Frontal cortex (tissue), 3 donors: ENCODE measurements at regions not wholly inside any gene's neighbourhood (a gene's known extent, or its start where the extent isn't known, plus 50 kb on each side); places are given as distances from the start of the nearest gene placed in this dataset.
"Not testable (repeated sequence)": the region's sequence is repeated elsewhere in the genome, so short reads cannot be mapped to it uniquely, and the experiment has no call there.

ENCODE experiments used
- DNase-seq, 2 donors: peaks; one replicate each; pipeline ENCODE4 v3.0.0; 2012; ENCODE audit warnings: low spot score in 2 of 2
- FAIRE-seq: peaks from 2 replicates; lab custom pipeline; 2012; peaks lifted over from hg19 to GRCh38; lab: Jason Lieb, UNC
- donor health status: control.
- donor health status: control.
- donor health status: control.

DNA sequence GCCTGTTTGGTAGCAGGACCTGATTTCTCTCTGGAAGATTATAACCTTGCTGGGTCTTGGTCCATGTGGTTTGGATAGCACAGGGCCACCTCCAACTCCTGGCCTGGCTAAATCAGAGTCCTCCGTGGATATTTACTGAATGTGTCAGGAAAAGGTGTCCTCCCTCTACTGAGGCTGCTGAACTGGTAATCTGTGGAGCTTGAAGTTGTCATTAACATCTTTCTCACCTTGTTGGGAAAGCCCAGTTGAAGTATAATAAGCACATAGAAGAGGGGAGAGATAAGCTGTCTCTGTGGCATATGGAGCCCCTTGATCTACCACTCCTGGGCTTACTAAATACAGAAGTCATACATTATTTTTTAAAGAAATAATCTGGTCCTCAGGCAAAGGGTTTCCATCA, 294.3 kb upstream of the B3GALT2 start:
- DNase-seq, result no peak
- FAIRE-seq, result no peak

DNA sequence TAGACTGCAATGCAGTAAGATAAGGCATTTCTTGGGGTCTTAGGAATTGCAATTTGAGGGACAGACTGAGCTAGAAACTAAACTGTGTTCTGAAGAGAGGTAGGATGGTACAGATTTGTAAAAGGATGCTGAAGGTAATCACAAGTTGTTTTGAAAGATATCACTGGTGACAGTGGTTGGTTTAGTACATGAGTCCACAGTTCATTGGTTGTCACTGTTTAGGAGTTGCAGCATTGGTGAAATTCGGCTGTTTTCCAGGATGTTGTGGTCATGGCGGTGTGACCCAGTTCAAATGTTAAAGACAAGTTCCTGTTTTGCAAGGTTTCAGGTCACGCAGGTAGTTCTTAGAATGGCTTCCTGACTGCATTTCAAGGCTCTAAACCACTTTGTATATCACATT, 292.8 kb upstream of the B3GALT2 start:
- FAIRE-seq (no peak), DNase-seq (no peak)

DNA sequence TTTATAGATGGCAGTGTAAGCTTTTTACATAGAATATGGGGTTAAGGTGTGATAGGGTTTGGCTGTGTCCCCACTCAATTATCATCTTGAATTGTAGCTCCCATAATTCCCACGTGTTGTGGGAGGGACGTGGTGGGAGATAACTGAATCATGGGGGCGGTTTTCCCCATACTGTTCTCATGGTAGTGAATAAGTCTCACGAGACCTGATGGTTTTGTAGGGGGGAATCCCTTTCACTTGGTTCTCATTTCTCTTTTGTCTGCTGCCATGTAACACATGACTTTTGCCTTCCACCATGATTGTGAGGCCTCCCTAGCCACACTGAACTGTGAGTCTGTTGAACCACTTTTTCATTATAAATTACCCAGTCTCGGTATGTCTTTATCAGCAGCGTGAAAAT, 290.3 kb upstream of the B3GALT2 start:
- no peak for DNase-seq
- FAIRE-seq, result no peak

DNA sequence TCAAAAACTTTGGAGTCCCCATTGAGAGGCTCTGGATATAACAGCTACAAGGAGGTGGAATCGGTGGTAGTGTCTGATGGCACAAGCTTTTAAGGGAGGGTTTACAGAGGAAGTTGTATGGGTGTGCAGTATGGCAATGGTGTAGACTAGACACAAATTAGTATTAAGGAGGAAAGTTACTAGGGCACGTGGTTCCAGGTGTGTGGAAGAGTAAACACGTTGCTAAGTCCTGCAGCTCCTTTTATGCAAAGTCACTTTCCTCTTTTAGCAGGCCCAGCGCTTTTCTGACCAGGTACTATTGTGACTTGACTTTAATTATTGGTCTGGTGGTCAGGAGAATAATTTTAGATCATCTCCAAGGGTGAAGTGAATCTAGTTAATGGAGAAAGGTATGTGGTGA, 287.5 kb upstream of the B3GALT2 start:
- no peak for FAIRE-seq
- no peak for DNase-seq

DNA sequence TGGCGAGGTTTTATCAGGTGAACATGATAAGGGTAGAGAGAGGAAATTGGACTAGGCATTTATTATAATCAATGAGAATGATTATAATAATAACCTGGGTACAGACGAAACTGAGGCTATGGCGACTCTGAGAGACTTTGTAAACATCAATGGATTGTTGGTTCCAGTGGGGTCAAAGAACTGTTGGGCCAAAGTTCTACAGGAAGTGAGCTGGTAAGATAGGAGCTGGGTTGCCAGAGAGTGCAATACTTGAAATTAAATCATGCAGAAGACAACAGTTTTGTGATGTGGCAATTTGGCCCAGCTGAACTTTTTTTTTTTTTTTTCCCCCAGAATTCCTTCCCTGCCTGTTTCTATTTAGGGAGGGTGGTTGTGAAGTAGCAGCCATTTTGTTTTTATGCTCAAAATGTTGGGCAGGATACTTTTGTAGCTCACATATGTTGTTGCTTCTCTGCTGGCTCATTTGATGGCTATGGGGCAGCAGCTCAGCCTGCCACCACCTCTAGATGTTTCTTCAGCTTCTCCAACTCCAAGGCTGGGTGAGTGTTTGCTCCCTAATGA, 286.5 kb upstream of the B3GALT2 start:
- no peak for FAIRE-seq

DNA sequence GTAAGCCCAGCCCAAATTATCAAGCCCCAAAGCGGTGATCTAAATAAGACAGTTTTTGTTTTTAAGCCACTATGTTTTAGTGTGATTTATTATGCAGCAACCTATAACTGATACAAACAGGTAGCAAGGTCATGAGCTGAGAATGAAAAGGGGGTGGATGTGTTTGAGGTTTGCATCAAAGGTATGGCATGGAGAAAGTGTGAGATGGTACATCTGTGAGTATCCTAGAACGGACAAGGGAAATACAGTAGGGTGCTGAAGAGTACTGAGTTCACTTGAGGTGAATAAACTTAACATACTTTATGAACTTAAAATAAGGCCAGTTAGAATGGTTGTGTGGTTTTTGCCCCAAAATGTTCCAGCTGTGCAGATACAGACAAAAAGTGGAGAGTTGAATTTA, 286.0 kb upstream of the B3GALT2 start:
- FAIRE-seq (no peak), DNase-seq (no peak)

More for the DNA sequence above, 286.5 kb upstream of the B3GALT2 start:
- no peak for DNase-seq

DNA sequence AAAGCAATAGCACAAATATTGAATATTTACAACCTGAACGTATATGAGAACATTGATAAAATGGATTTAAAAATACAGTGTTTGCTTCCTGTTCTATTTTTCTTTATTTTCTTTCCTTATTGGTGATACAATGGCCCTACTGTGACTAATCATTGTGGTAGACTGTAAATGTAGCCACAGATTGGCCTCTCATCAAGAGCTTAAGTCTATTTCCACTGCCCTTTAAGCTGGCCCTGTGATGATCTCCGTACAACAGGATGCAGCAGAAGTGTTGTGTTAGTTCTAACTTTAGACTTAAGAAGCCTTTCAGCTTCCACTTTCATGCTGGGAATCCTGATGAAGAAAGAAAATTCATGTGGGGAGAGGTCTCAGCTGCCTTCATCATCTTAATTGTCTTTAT, 285.6 kb upstream of the B3GALT2 start:
- FAIRE-seq (no peak), DNase-seq (no peak)

DNA sequence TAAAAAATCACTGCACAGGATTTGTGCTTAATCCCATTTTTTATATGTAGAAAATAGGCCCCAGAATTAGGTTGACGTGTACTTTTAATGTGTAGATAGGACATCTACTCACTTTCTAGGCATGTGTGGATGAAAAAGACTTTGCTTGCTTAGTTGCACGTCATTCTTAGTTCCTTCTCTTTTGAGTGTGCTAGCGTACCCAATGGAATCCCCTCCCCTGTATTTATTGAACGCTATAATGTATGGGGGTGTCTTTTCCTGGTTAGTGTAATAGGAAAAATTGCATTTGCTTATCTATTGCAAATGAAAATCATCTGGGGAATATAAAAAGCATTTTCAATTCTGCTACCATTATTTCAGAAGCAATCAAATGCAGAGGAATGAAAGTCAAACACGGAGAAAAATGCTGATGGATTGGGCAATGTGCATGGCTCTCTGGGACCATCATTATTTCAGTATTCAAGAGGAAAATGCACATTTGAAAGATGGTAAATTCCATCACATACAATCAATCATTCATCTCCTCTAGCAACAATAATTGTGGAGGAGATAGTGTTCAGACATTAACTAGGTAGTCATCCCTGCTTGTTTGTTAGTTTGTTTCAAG, 277.0 kb upstream of the B3GALT2 start:
- no peak for DNase-seq
- FAIRE-seq, result no peak

DNA sequence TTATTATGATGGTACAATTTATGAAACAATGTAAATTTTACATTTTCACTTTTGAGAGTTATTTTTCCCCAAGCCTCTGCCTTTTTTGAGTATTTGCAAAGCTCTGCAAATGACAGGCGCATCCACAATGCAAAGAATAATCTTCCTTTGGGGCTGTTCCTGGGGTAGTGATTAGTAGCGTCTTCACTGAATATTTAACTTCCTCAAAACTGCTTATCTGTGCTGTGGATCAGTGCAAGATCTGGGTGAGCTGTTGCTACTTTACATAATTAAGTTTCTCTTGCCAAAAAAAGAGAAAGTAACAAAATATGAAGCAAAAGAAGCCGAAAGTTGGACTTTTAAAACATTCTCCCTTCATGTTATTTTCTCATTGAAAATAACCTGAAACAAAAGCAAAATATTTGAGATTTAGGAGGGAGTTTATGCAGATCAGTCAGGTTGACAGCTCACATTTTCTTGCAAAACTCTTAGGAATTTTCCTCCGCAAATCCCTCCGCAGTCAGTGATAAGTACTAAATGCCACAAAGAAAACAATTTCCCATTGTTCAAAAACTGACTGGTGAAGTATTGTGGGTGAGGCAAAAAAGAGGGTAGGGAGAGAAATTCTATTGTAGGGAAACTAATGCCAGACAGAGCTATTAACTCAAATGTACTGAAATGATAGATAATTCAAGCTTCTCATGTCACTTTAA, 276.4 kb upstream of the B3GALT2 start:
- FAIRE-seq, result no peak
- no peak for DNase-seq

DNA sequence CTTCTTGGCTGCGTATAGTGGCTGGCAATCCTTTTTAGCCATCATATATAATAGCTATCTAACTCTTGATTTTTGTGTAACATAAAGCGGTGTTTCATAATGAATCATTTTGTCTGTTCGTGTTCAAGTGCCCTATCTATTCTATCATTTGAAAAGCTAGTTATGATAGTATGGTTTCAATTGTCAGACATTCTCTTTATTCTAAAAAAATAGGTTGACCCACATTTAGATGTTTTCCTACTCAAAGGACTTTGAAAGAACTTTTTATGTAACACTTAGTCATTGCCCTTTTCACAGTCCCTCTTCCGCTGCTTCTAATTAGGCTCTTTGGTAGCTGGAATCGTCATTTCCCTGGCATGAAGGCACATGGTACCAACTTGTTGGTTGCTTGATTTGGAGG, 272.2 kb upstream of the B3GALT2 start:
- DNase-seq, result no peak
- FAIRE-seq, result no peak

DNA sequence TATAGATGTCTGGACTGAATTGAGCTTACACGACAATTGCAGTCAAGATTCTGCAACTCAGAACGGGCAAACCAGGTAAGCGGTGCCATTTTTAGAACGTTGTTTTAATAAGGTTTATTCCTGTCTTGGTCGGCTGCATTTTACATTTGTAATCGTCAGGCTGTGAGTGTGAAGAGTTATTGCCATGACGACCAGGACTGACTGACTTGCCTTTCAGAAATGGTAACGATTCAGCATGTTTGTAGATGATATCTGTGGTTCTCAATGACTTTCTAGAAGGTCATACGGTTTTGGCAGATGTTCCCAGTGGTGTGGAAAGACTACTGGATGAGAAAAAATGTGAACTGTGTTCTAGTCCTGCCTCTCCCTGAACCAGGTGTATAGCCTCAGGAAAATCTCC, 271.3 kb upstream of the B3GALT2 start:
- DNase-seq (no peak), FAIRE-seq (no peak)

DNA sequence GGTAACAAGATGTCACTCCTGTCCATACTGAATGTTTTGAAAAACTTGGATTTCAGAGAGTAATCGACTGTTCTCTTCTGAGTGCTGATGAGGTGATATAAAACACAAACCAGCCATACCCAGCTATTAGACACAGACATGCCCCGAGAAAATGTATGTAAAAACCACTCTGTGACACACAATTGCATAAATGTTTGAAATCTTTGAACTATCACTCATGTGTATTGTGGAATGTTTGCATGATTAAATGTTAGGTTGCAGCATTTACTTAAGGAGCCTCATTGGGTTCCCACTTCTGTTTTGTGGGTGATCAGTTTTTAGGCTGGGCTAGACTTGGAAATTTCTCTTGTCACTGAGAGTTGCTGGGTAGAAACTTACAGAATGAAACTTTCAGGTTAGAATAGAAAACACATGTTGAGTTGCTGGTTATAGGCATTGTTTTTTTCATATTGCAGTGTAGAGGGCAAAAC, 270.4 kb upstream of the B3GALT2 start:
- FAIRE-seq (no peak), DNase-seq (no peak)

DNA sequence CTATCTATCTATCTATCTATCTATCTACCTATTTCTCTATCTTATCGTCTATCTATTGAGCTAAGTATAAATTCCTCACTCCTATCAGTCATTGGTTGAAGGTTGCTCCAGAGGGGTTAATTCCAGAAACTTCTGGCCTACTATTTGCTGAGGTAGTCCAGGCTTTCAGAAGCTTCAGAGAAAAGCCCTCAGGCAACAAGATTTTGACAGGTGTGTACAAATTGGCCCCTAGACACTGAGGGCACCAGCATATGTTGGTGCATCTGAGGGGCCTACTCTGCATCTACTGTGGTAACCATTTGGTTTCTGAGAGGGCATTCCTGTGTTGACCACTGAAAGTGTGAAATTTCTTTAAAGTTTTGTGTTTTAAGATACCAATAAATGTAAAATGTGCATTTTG, 265.2 kb upstream of the B3GALT2 start:
- DNase-seq (no peak), FAIRE-seq (no peak)

DNA sequence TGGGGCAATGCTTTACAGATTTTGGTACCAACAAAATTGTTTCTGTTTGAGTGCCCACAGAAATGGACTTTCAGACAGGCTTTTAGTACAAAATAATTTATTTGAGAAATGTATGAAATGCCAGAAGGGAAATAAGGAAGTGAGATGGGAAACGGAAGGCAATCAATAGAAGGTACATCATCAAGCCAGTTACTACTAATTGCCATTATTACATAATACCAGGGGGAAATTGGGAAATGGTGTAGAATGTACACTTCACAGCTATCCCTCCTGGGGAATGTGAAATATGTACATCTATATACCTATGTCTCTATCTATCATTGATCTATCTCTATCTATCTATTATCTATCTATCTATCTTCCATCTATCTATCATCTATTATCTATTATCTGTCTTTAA, 264.6 kb upstream of the B3GALT2 start:
- FAIRE-seq (no peak), DNase-seq (no peak)

DNA sequence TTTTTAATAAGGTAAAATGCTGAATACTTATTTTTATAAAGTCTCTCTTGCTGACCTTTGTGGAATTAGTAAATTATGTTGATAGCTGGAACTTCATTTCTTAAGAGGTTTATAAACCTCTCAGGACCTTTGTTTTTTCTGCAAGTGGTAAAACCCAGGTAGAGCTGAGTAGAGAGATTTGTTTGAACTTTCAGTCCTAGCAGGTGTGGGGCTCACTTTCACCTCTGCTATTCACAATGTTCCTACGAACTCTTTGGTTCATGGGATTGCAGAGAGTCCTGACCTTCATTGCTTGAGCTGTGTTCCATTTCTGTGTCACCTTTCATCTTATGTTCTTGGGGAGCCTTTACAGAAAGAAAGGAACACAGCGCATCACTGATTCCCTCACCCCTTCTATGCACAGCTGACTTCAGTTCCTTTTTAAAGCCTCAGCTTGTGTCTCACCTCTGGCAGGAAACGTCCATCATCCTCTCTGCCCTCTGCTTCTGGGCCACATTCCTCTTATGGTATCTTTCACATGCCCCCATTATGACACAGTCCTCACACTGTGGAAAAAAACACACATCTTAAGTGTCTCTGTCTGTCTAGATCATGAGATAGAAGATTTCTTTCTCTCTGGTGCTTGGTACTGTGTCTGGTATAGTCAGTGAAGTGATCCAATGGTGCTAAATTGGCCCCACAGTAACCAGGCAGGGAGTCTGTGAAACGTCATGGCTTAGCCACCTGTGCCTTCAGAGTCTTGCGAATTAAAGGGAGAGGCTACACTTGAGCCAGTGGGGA, 262.5 kb upstream of the B3GALT2 start:
- FAIRE-seq, result no peak
- no peak for DNase-seq

DNA sequence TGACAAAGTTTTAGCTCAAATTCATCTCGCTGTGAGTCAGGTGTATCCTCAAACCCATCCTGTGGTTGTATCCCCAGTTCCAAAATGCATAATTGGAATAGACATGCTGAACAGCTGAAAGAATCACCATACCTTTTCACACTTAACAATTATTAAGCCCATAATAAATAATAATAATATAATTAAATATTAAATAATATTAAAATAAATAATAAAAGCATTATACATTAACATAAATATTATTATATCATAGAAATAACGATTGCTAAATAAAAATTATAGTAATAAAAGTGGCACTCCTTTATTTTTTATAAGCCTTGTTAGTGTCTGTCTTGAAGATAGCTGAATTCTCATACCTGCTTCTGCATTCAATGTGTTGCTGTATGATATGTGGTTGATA, 257.5 kb upstream of the B3GALT2 start:
- FAIRE-seq, result no peak
- DNase-seq, result no peak

DNA sequence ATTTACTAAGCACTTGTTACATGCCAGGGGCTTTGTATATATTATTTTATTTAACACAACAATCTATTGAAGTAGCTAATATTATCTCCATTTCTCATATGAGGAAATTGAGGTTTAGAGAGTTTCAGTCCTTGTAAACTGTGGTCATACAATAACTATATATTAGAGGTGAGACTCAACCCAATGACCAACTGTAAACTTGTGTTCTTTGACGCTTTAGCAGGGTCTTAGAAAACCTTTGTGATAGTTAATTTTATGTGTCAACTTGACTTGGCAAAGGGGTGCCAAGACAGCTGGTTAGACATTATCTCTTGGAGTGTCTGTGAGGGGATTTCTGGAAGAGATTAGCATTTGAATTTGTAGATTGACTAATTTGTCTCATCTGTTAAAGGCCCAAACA, 252.4 kb upstream of the B3GALT2 start:
- FAIRE-seq (no peak), DNase-seq (no peak)

DNA sequence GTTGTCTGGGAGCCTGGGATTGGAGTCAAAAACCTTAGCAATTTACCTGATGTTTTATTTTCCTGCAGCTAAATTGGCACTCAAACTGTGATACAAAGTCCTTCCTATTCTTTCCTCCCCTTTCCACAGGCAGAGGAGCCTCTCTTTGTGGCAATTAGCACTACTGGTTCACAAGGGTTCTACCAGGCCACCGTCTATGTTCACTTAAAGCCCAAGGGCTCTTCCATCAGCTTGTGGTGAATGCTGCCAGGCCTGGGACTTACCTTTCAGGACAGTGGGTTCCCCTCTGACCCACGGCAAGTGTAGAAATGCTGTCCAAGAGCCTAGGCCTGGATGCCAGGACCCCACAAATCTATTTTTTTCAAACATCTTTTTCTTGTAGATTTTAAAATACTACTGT, 251.9 kb upstream of the B3GALT2 start:
- DNase-seq (no peak), FAIRE-seq (no peak)

DNA sequence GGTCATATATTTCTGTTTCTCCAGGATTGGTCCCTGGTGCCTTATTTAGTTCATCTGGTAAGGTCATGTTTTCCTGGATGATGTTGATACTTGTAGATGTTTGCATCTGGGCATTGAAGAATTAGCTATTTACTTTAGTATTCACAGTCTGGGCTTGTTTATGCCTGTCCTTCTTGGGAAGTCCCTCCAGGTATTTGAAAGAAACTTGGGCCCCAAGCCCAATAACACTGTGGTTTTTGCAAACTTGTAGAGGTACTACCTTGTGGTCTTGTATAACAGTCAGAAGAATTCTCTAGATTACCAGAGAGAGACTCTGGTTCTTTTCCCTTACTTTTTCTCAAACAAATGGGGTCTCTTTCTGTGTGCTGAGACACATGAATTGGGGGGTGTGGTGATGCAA, 251.4 kb upstream of the B3GALT2 start:
- no peak for DNase-seq
- FAIRE-seq, result no peak

DNA sequence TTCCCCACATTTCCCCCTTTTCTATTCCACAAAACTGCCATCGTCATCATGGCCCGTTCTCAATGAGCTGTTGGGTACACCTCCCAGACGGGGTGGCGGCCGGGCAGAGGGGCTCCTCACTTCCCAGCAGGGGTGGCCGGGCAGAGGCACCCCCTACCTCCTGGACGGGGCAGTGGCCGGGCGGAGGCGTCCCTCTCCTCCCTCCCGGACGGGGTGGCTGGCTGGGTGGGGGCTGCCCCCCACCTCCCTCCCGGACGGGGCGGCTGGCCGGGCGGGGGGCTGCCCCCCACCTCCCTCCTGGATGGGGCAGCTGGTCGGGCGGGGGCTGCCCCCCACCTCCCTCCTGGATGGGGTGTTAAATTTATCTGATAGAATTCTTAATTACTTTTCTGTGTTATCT, 250.9 kb upstream of the B3GALT2 start:
- DNase-seq, FAIRE-seq: not testable (repeated sequence)

DNA sequence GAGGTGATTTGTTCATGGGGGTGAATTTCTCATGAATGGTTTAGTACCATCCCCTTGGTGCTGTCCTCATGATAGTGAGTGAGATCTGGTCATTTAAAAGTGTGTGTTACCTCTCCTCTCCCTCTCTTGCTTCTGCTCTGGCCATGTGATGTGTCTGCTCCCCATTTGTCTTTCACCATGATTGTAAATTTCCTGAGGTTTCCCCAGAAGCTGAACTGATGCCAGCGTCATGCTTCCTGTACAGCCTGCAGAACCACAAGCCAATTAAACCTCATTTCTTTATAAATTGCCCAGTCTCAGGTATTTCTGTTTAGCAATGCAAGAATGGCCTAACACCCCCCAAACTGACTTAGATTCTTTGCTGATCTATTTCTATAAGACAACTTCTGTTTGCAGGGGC, 249.4 kb upstream of the B3GALT2 start:
- no peak for DNase-seq
- FAIRE-seq, result no peak
